SK-N-SH treated with all-trans-retinoic acid at 6 μM for 48 hours (cell line): ENCODE measurements at regions not wholly inside any gene's neighbourhood (a gene's known extent, or its start where the extent isn't known, plus 50 kb on each side); places are given as distances from the start of the nearest gene placed in this dataset.

Experiments
- ATAC-seq: fragments of 200-7000 bp; cut with Tn5 transposase; 3 replicates; pipeline ENCODE4 v1.9.1; 2020; ENCODE audit warnings: mild to moderate bottlenecking, moderate library complexity
- ARNTL ChIP-seq: fragments of 450-650 bp; formaldehyde crosslinking; IDR thresholded peaks from 2 replicates; pipeline ENCODE4 v1.5.0; 2020; ENCODE audit warnings: low read depth, mild to moderate bottlenecking, moderate library complexity, borderline replicate concordance
- BACH2 ChIP-seq: fragments of 250-450 bp; sonication (Bioruptor Pico); IDR thresholded peaks from 2 replicates; pipeline ENCODE4 v1.9.0; 2021; ENCODE audit warnings: mild to moderate bottlenecking, borderline replicate concordance
- CSDC2 ChIP-seq: fragments of 250-450 bp; sonication (Bioruptor Pico); IDR thresholded peaks from 2 replicates; pipeline ENCODE4 v1.5.0; 2020; ENCODE audit warnings: mild to moderate bottlenecking, moderate library complexity
- ESRRG ChIP-seq: fragments of 250-450 bp; sonication (Bioruptor Pico); IDR thresholded peaks from 2 replicates; pipeline ENCODE4 v1.6.1; 2021; ENCODE audit warnings: mild to moderate bottlenecking
- GLIS3 ChIP-seq: fragments of 250-450 bp; sonication (Bioruptor Pico); IDR thresholded peaks from 2 replicates; pipeline ENCODE4 v1.5.0; 2020; ENCODE audit warnings: mild to moderate bottlenecking, moderate library complexity
- ISL1 ChIP-seq: fragments of 250-450 bp; sonication (Bioruptor Pico); IDR thresholded peaks from 2 replicates; pipeline ENCODE4 v2.1.2; 2022; ENCODE audit warnings: mild to moderate bottlenecking, moderate library complexity
- OSR1 ChIP-seq: fragments of 250-450 bp; sonication (Bioruptor Pico); IDR thresholded peaks from 2 replicates; pipeline ENCODE4 v1.8.0; 2022; ENCODE audit warnings: moderate library complexity, mild to moderate bottlenecking, inconsistent platforms
- PPARA ChIP-seq: fragments of 250-450 bp; sonication (Bioruptor Pico); IDR thresholded peaks from 2 replicates; pipeline ENCODE4 v1.5.0; 2020; ENCODE audit warnings: mild to moderate bottlenecking, borderline replicate concordance
- RARB ChIP-seq: fragments of 250-450 bp; sonication (Bioruptor Pico); IDR thresholded peaks from 2 replicates; pipeline ENCODE4 v1.8.0; 2021; ENCODE audit warnings: mild to moderate bottlenecking, moderate library complexity
- SNAI2 ChIP-seq: fragments of 250-450 bp; sonication (Bioruptor Pico); IDR thresholded peaks from 2 replicates; pipeline ENCODE4 v1.5.0; 2020; ENCODE audit warnings: mild to moderate bottlenecking, moderate library complexity
- TCF4 ChIP-seq: fragments of 250-450 bp; sonication (Bioruptor Pico); IDR thresholded peaks from 2 replicates; pipeline ENCODE4 v1.8.0; 2021; ENCODE audit warnings: mild to moderate bottlenecking, moderate library complexity, borderline replicate concordance
- ZC3H10 ChIP-seq: fragments of 250-450 bp; sonication (Bioruptor Pico); IDR thresholded peaks from 2 replicates; pipeline ENCODE4 v1.5.1; 2021; ENCODE audit warnings: mild to moderate bottlenecking, moderate library complexity
- ZFP3 ChIP-seq: fragments of 250-450 bp; sonication (Bioruptor Pico); IDR thresholded peaks from 2 replicates; pipeline ENCODE4 v1.5.0; 2020; ENCODE audit warnings: mild to moderate bottlenecking, moderate library complexity
- ZFP30 ChIP-seq: fragments of 450-650 bp; formaldehyde crosslinking; IDR thresholded peaks from 2 replicates; pipeline ENCODE4 v1.5.0; 2022; ENCODE audit warnings: mild to moderate bottlenecking, moderate library complexity
- ZNF565 ChIP-seq: fragments of 450-650 bp; formaldehyde crosslinking; conservative IDR thresholded peaks from 2 replicates; pipeline ENCODE4 v1.5.0; 2020; ENCODE audit warnings: low read depth, mild to moderate bottlenecking, moderate library complexity
- ZNF70 ChIP-seq: fragments of 450-650 bp; formaldehyde crosslinking; IDR thresholded peaks from 2 replicates; pipeline ENCODE4 v1.5.0; 2020; ENCODE audit warnings: mild to moderate bottlenecking, moderate library complexity
- ZNF8 ChIP-seq: fragments of 450-650 bp; formaldehyde crosslinking; IDR thresholded peaks from 2 replicates; pipeline ENCODE4 v1.5.0; 2020; ENCODE audit warnings: mild to moderate bottlenecking, moderate library complexity
- TF ChIP-seq, protein P1 (sequence below): fragments of 250-450 bp; sonication (Bioruptor Pico); IDR thresholded peaks from 2 replicates; pipeline ENCODE4 v1.8.0; 2020; ENCODE audit warnings: mild to moderate bottlenecking, moderate library complexity, borderline replicate concordance
- TF ChIP-seq, protein P2 (sequence below): fragments of 250-450 bp; sonication (Bioruptor Pico); IDR thresholded peaks from 2 replicates; pipeline ENCODE4 v1.5.0; 2020; ENCODE audit warnings: mild to moderate bottlenecking, moderate library complexity
- TF ChIP-seq, protein P3 (sequence below): fragments of 250-450 bp; sonication (Bioruptor Pico); IDR thresholded peaks from 2 replicates; pipeline ENCODE4 v1.5.1; 2021; ENCODE audit warnings: mild to moderate bottlenecking, moderate library complexity
- TF ChIP-seq, protein P4 (sequence below): fragments of 250-450 bp; sonication (Bioruptor Pico); IDR thresholded peaks from 2 replicates; pipeline ENCODE4 v1.5.1; 2020; ENCODE audit warnings: low read depth, mild to moderate bottlenecking, moderate library complexity

DNA sequence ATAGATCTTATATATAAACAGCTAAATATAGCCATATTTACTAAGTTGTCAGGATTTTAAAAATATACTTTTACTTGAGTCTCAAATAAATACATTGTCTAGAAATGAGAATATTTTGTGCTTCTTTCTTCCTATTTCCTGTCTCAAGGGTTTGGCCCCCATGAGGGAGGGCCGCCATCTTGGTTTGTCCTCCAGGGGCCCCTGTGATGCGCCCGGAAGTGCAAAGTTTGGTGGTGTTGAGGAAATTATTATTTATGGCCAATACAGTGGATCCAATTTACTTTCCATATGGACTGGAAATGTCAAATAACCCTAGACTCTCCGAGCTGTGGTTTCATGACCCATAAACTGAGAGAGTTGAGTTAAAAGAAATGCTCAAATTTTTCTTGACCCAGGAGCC is 104.7 kb upstream of the OTOS start:
- no peak for ATAC-seq
- TF ChIP-seq OSR1 (CRISPR knock-in tag) = no peak
- TF ChIP-seq ZFP3 = no peak
- TF ChIP-seq ZNF8 (CRISPR knock-in tag) = no peak
- TF ChIP-seq, protein P1, sequence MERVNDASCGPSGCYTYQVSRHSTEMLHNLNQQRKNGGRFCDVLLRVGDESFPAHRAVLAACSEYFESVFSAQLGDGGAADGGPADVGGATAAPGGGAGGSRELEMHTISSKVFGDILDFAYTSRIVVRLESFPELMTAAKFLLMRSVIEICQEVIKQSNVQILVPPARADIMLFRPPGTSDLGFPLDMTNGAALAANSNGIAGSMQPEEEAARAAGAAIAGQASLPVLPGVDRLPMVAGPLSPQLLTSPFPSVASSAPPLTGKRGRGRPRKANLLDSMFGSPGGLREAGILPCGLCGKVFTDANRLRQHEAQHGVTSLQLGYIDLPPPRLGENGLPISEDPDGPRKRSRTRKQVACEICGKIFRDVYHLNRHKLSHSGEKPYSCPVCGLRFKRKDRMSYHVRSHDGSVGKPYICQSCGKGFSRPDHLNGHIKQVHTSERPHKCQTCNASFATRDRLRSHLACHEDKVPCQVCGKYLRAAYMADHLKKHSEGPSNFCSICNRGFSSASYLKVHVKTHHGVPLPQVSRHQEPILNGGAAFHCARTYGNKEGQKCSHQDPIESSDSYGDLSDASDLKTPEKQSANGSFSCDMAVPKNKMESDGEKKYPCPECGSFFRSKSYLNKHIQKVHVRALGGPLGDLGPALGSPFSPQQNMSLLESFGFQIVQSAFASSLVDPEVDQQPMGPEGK = no peak
- no peak for TF ChIP-seq SNAI2
- no peak for TF ChIP-seq TCF4 (CRISPR knock-in tag)
- TF ChIP-seq ZC3H10 (CRISPR knock-in tag) = no peak
- TF ChIP-seq, protein P2, sequence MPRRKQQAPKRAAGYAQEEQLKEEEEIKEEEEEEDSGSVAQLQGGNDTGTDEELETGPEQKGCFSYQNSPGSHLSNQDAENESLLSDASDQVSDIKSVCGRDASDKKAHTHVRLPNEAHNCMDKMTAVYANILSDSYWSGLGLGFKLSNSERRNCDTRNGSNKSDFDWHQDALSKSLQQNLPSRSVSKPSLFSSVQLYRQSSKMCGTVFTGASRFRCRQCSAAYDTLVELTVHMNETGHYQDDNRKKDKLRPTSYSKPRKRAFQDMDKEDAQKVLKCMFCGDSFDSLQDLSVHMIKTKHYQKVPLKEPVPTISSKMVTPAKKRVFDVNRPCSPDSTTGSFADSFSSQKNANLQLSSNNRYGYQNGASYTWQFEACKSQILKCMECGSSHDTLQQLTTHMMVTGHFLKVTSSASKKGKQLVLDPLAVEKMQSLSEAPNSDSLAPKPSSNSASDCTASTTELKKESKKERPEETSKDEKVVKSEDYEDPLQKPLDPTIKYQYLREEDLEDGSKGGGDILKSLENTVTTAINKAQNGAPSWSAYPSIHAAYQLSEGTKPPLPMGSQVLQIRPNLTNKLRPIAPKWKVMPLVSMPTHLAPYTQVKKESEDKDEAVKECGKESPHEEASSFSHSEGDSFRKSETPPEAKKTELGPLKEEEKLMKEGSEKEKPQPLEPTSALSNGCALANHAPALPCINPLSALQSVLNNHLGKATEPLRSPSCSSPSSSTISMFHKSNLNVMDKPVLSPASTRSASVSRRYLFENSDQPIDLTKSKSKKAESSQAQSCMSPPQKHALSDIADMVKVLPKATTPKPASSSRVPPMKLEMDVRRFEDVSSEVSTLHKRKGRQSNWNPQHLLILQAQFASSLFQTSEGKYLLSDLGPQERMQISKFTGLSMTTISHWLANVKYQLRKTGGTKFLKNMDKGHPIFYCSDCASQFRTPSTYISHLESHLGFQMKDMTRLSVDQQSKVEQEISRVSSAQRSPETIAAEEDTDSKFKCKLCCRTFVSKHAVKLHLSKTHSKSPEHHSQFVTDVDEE (CRISPR knock-in tag) = no peak
- no peak for TF ChIP-seq PPARA (CRISPR knock-in tag)
- TF ChIP-seq GLIS3 (CRISPR knock-in tag) = no peak
- TF ChIP-seq ESRRG = no peak
- no peak for TF ChIP-seq ISL1 (CRISPR knock-in tag)
- TF ChIP-seq ZFP30 (CRISPR knock-in tag) = no peak
- TF ChIP-seq ZNF565 (CRISPR knock-in tag) = no peak
- no peak for TF ChIP-seq ZNF70 (CRISPR knock-in tag)
- TF ChIP-seq, protein P3, sequence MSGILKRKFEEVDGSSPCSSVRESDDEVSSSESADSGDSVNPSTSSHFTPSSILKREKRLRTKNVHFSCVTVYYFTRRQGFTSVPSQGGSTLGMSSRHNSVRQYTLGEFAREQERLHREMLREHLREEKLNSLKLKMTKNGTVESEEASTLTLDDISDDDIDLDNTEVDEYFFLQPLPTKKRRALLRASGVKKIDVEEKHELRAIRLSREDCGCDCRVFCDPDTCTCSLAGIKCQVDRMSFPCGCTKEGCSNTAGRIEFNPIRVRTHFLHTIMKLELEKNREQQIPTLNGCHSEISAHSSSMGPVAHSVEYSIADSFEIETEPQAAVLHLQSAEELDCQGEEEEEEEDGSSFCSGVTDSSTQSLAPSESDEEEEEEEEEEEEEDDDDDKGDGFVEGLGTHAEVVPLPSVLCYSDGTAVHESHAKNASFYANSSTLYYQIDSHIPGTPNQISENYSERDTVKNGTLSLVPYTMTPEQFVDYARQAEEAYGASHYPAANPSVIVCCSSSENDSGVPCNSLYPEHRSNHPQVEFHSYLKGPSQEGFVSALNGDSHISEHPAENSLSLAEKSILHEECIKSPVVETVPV (CRISPR knock-in tag) = no peak
- no peak for TF ChIP-seq RARB (CRISPR knock-in tag)
- no peak for TF ChIP-seq CSDC2 (CRISPR knock-in tag)
- TF ChIP-seq, protein P4, sequence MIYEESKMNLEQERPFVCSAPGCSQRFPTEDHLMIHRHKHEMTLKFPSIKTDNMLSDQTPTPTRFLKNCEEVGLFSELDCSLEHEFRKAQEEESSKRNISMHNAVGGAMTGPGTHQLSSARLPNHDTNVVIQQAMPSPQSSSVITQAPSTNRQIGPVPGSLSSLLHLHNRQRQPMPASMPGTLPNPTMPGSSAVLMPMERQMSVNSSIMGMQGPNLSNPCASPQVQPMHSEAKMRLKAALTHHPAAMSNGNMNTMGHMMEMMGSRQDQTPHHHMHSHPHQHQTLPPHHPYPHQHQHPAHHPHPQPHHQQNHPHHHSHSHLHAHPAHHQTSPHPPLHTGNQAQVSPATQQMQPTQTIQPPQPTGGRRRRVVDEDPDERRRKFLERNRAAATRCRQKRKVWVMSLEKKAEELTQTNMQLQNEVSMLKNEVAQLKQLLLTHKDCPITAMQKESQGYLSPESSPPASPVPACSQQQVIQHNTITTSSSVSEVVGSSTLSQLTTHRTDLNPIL (CRISPR knock-in tag) = no peak

DNA sequence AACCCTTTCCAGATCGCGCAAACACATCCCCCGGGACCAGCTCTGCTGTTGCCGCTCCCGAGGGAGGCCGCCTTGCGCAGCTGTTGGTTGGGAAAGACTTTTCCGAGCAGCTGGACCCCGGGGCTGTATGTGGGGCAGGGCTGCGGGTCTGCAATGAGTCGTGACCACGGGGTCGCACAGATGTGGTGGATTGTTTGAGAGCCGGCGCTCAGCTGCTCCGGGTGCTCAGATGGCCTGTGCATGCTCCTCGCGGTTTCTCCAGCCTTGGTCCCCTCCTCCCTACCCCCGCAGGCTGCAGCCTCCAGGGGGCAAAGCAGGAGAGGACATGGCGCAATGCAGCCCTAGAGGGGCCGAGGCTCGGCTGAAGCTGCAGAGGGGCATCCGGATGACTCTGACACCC is 105.2 kb upstream of the OTOS start:
- ATAC-seq = no peak
- TF ChIP-seq ZFP3 (no peak), ISL1 (CRISPR knock-in tag) (no peak), SNAI2 (no peak), GLIS3 (CRISPR knock-in tag) (no peak), ZNF8 (CRISPR knock-in tag) (no peak), ZFP30 (CRISPR knock-in tag) (no peak), ZNF70 (CRISPR knock-in tag) (no peak), OSR1 (CRISPR knock-in tag) (no peak), ZC3H10 (CRISPR knock-in tag) (no peak), ARNTL (CRISPR knock-in tag) (no peak), BACH2 (CRISPR knock-in tag) (no peak)
- TF ChIP-seq, all 23 proteins: peak for 0

DNA sequence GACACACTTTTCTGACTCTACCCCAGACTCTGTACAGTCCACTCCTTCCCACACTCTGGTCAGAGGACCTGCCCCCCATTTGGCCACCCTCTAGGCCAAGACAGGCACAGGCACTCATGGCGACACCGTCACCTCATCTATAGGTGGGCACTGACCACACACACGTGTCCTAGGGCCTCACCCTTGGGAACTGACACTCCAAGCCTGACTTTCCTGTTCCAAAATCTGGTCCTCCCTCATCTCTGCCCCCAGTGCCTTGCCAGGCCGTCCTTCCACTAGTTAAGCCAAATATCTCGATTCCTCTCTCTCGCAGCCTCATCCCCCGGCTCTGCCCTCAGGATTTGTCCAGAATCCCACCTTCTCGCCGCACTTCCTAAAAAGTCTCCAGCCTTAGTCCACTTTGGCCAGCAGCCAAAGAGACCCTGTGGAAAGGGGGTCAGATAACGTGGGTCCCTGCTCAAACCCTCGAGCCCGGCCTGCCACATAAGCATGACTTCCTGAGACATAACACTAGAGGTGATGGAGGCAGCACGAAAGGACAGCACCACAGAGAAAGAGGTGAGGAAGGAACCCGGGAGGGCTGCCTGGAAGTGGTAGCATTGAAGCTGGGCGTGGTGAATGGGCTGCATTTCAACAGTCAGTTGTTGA is 105.8 kb upstream of the OTOS start:
- ATAC-seq = no peak
- TF ChIP-seq OSR1 (CRISPR knock-in tag) (no peak), ZNF8 (CRISPR knock-in tag) (no peak), ESRRG (no peak), PPARA (CRISPR knock-in tag) (no peak), ZFP30 (CRISPR knock-in tag) (no peak), CSDC2 (CRISPR knock-in tag) (no peak), ZNF565 (CRISPR knock-in tag) (no peak), ZFP3 (no peak), TCF4 (CRISPR knock-in tag) (no peak), ISL1 (CRISPR knock-in tag) (no peak), GLIS3 (CRISPR knock-in tag) (no peak)
- TF ChIP-seq, protein P4 (CRISPR knock-in tag) = no peak
- TF ChIP-seq, protein P3 (CRISPR knock-in tag) = no peak
- TF ChIP-seq, protein P1 = no peak
